ENCODE measurements at regions not wholly inside any gene's neighbourhood (a gene's known extent, or its start where the extent isn't known, plus 50 kb on each side); places are given as distances from the start of the nearest gene placed in this dataset.

DNA sequence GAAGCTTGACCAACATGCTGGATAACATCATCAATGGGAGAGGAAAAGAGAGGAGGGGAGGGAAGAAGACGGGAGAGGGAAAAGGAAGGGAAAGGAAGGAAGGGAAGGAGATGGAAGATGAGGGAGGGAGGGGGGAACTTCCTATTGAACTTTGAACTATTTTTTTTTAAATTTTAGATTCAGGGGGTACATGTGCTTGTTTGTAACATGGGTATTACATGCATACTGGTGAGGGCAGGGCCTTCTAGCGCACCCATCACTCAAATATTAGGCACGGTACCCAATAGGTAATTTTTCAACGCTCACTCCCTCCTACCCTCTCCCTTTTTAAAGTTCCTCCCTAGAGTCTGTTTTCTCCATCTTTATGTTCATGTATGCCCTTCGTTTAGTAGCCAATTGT, 383.2 kb upstream of the XYLT1 start:
- TF ChIP-seq, protein P1, sequence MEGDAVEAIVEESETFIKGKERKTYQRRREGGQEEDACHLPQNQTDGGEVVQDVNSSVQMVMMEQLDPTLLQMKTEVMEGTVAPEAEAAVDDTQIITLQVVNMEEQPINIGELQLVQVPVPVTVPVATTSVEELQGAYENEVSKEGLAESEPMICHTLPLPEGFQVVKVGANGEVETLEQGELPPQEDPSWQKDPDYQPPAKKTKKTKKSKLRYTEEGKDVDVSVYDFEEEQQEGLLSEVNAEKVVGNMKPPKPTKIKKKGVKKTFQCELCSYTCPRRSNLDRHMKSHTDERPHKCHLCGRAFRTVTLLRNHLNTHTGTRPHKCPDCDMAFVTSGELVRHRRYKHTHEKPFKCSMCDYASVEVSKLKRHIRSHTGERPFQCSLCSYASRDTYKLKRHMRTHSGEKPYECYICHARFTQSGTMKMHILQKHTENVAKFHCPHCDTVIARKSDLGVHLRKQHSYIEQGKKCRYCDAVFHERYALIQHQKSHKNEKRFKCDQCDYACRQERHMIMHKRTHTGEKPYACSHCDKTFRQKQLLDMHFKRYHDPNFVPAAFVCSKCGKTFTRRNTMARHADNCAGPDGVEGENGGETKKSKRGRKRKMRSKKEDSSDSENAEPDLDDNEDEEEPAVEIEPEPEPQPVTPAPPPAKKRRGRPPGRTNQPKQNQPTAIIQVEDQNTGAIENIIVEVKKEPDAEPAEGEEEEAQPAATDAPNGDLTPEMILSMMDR (IDR thresholded peaks at IDR 0.05; ENCODE audit: insufficient read depth, low read length), result no peak
- DNase-seq (ENCODE audit: low read depth), result no peak

DNA sequence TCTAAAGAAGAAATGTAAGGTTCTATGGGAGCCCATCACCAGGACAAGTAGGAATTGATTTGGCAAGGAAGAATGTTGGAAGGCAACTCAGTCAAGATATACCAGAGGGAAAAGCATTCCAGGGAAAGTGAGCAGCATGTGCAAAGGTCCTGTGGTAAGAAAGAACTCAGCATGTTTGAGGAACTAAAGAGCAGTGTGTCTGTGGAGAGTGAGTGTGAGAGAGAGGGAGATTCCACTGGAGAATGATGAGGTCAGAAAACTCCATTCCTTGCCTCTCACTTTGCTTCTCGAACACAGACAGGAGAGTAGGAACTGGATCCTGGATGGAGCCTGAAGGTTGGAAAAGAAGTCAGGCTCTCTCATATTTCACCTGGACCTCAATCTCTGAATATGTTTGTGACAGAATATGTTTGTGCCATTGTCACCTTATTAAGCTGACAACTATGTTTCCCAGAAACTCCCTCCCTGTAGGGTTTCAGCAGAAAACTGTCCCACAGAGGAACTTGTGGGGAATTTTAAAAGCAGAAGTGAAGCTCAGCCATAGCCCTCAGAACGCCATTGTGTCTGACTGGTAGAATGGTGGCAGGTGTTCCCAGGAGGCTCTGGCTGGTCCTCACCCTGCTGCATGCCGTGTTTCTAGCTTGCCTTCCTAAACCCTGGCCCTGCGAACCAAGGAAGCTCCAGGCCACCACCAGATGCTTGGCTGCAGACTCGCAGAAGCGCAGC, 382.4 kb upstream of the XYLT1 start:
- no peak for DNase-seq (ENCODE audit: low read depth)
- TF ChIP-seq, protein P1 (IDR thresholded peaks at IDR 0.05; ENCODE audit: insufficient read depth, low read length), result no peak

More for the DNA sequence above, 383.2 kb upstream of the XYLT1 start:
- no peak overlapping the region for H3K4me3 ChIP-seq (ENCODE audit: low read depth, low read length)

DNA sequence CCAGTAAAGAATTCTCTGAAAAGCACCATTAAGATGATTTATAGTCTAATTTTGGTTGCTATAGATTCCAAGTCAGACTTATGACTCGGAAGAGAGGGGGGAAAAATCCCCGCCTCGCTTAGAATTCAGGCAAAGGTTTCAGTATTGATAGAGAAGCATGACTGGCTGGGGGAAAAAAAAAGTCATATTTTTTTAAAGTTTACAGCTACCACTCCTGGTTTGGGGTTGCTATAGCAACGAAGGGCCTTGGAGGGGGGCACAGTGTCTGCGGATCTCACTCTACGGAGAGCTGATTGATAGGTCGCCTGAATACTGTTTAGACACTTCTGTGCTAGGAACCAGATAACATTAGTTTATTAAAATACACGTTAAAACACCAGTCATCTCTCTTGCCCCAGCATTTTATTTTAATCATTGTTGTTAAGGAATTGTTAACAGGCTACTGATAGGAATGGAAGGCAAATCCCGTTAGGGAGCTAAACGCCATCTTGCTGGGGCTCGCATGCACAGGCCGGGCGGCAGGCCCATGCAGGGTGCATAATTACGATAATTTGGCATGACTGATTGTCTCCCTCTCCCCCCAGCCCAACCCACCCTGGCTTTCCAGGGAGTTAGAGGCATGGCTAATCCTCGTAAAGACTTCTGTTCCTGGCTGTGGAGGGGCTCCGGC, 380.0 kb upstream of the XYLT1 start:
- no peak for DNase-seq (ENCODE audit: low read depth)
- H3K4me3 ChIP-seq (ENCODE audit: low read depth, low read length), result no peak overlapping the region
- TF ChIP-seq, protein P1 (IDR thresholded peaks at IDR 0.05; ENCODE audit: insufficient read depth, low read length), result no peak

More for the DNA sequence above, 382.4 kb upstream of the XYLT1 start:
- H3K4me3 ChIP-seq (ENCODE audit: low read depth, low read length), result no peak overlapping the region

DNA sequence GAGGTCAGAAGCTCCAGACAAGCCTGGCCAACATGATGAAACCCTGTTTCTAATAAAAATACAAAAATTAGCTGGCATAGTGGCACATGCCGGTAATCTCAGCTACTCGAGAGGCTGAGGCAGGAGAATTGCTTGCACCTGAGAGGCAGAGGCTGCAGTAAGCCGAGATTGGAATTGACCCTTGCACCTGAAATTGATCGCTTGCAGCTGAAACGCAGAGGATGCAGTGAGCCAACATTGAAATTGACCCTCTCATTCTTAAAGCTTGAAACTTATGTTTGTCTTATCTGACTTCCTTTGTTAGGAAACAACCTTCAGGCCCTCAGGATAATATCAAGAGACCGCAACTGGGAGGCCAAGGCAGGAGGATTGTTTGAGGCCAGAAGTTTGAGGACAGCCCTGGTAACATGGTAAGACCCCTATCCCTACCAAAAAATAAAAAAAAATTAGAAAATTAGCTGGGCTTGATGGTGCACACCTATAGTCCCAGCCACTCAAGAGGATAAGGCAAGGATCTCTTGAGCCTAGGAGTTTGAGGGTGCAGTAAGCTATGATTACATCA, 376.6 kb upstream of the XYLT1 start:
- TF ChIP-seq, protein P1 (IDR thresholded peaks at IDR 0.05; ENCODE audit: insufficient read depth, low read length), result no peak
- DNase-seq (ENCODE audit: low read depth), result no peak
- no peak overlapping the region for H3K4me3 ChIP-seq (ENCODE audit: low read depth, low read length)

DNA sequence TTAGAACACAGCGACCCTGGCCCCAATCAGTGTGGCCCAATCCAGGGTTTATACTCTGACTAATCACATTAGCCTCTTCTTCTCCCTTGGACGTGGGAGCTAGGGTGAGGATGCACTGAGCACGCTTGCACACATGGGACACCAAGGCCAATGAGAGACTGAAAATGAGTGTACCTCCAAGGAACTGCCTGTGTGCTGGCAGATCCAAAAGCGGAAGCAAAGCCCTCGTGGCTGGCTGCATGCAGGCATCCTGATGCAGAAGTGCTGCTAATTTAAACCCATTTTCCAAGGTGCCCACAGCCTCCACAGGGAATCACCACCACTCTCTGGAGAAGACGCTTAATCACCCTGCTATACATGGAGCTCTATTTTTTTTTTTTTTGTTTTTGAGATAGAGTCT, 375.3 kb upstream of the XYLT1 start:
- no peak for DNase-seq (ENCODE audit: low read depth)
- TF ChIP-seq, protein P1 (IDR thresholded peaks at IDR 0.05; ENCODE audit: insufficient read depth, low read length), result no peak
- no peak overlapping the region for H3K4me3 ChIP-seq (ENCODE audit: low read depth, low read length)

DNA sequence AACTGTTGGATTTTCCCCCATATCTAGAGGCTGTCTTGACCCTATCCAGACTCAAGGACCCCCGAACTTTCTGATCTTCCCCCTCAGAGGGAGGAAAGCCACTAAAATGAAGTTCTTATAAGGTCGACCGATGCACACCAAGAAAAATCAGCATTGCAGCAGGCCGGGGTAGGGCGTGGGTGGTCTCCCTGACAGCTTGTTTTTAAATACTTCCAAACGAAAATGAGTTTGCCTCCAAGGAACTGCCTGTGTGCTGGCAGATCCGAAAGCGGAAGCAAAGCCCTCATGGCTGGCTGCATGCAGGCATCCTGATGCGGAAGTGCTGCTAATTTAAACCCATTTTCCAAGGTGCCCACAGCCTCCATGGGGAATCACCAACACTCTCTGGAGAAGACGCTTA, 374.3 kb upstream of the XYLT1 start:
- TF ChIP-seq, protein P1 (IDR thresholded peaks at IDR 0.05; ENCODE audit: insufficient read depth, low read length), result no peak
- DNase-seq (ENCODE audit: low read depth), result no peak
- H3K4me3 ChIP-seq (ENCODE audit: low read depth, low read length), result no peak overlapping the region
